HL-60 (cell line): ENCODE measurements at regions not wholly inside any gene's neighbourhood (a gene's known extent, or its start where the extent isn't known, plus 50 kb on each side); places are given as distances from the start of the nearest gene placed in this dataset.

Source experiments
- DNase-seq, 2 experiments: peaks; one replicate each; pipeline ENCODE4 v3.0.0-alpha.2; 2010 to 2020; ENCODE audit warnings: low read depth in 1 of 2, low spot score in 1 of 2
- H3K27ac ChIP-seq: fragments of 250-450 bp; sonication (Bioruptor Pico); replicated peaks from 2 replicates; pipeline ENCODE4 v1.5.1; 2020; ENCODE audit warnings: mild to moderate bottlenecking, moderate library complexity
- H3K27me3 ChIP-seq: fragments of 250-450 bp; sonication (Bioruptor Pico); 2 replicates; pipeline ENCODE4 v1.5.1; 2021; ENCODE audit warnings: mild to moderate bottlenecking, moderate library complexity; ENCODE audit not compliant: insufficient read depth, poor library complexity, severe bottlenecking
- H3K4me3 ChIP-seq: replicated peaks from 2 replicates; pipeline ENCODE4 v1.5.1; 2011; ENCODE audit warnings: mild to moderate bottlenecking, control low read depth, low read length; ENCODE audit not compliant: insufficient read depth
- GABPA ChIP-seq: IDR thresholded peaks from 2 replicates; pipeline ENCODE4 v1.6.1; 2012; ENCODE audit warnings: low read depth
- POLR2AphosphoS5 ChIP-seq: IDR thresholded peaks from 2 replicates; pipeline ENCODE4 v1.6.1; 2012; ENCODE audit warnings: low read depth
- SPI1 ChIP-seq: IDR thresholded peaks from 2 replicates; pipeline ENCODE4 v1.6.1; 2012; ENCODE audit warnings: low read depth, mild to moderate bottlenecking, borderline replicate concordance
- TF ChIP-seq, protein P1 (sequence below): IDR thresholded peaks from 2 replicates; pipeline ENCODE4 v1.6.1; 2012; ENCODE audit warnings: low read depth; ENCODE audit not compliant: insufficient replicate concordance
- TF ChIP-seq, protein P2 (sequence below): IDR thresholded peaks from one replicate; pipeline ENCODE4 v1.5.1; 2011; ENCODE audit warnings: low read length, control low read depth, inconsistent platforms; ENCODE audit not compliant: insufficient read depth

GRCh38 chr3:95215437-95215957 lies 1152.6 kb downstream of the NSUN3 start:
- TF ChIP-seq, protein P1, sequence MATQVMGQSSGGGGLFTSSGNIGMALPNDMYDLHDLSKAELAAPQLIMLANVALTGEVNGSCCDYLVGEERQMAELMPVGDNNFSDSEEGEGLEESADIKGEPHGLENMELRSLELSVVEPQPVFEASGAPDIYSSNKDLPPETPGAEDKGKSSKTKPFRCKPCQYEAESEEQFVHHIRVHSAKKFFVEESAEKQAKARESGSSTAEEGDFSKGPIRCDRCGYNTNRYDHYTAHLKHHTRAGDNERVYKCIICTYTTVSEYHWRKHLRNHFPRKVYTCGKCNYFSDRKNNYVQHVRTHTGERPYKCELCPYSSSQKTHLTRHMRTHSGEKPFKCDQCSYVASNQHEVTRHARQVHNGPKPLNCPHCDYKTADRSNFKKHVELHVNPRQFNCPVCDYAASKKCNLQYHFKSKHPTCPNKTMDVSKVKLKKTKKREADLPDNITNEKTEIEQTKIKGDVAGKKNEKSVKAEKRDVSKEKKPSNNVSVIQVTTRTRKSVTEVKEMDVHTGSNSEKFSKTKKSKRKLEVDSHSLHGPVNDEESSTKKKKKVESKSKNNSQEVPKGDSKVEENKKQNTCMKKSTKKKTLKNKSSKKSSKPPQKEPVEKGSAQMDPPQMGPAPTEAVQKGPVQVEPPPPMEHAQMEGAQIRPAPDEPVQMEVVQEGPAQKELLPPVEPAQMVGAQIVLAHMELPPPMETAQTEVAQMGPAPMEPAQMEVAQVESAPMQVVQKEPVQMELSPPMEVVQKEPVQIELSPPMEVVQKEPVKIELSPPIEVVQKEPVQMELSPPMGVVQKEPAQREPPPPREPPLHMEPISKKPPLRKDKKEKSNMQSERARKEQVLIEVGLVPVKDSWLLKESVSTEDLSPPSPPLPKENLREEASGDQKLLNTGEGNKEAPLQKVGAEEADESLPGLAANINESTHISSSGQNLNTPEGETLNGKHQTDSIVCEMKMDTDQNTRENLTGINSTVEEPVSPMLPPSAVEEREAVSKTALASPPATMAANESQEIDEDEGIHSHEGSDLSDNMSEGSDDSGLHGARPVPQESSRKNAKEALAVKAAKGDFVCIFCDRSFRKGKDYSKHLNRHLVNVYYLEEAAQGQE = no peak
- TF ChIP-seq POLR2AphosphoS5 (no peak), GABPA (no peak), SPI1 (no peak)
- TF ChIP-seq, protein P2, sequence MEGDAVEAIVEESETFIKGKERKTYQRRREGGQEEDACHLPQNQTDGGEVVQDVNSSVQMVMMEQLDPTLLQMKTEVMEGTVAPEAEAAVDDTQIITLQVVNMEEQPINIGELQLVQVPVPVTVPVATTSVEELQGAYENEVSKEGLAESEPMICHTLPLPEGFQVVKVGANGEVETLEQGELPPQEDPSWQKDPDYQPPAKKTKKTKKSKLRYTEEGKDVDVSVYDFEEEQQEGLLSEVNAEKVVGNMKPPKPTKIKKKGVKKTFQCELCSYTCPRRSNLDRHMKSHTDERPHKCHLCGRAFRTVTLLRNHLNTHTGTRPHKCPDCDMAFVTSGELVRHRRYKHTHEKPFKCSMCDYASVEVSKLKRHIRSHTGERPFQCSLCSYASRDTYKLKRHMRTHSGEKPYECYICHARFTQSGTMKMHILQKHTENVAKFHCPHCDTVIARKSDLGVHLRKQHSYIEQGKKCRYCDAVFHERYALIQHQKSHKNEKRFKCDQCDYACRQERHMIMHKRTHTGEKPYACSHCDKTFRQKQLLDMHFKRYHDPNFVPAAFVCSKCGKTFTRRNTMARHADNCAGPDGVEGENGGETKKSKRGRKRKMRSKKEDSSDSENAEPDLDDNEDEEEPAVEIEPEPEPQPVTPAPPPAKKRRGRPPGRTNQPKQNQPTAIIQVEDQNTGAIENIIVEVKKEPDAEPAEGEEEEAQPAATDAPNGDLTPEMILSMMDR = no peak
- no peak overlapping the region for H3K4me3 ChIP-seq
- no peaks in the 10 kb centered on the region for H3K27me3 ChIP-seq
- H3K27ac ChIP-seq = no peak overlapping the region
- no peak for DNase-seq

DNA sequence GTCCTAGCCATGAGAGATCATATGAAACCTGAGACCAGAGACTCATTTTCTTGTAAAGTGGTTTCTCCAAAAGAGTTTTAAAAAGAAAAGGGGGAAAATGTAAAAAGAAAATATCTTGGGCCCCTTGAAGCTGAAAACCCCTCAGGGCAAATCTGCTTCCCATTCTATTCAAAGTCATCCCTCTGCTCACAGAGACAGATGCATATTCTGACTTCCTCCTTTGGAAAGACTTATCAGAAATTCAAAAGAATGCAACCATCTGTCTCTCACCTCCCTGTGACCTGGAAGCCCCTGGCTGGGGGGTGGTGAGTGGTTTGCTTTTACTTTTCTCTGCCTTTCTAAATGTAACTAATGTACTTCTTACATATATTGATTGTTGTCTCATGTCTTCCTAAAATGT lies 1154.8 kb downstream of the NSUN3 start:
- H3K4me3 ChIP-seq = no peak overlapping the region
- no peak for DNase-seq
- H3K27me3 ChIP-seq = no peaks in the 10 kb centered on the region
- TF ChIP-seq GABPA = no peak
- TF ChIP-seq POLR2AphosphoS5 = no peak
- no peak for TF ChIP-seq SPI1
- TF ChIP-seq, protein P2 = no peak
- TF ChIP-seq, protein P1 = no peak
- H3K27ac ChIP-seq = no peak overlapping the region

- no peak for DNase-seq
- H3K4me3 ChIP-seq = no peak overlapping the region
- TF ChIP-seq, protein P1 = no peak
- TF ChIP-seq, protein P2 = no peak
- no peak for TF ChIP-seq POLR2AphosphoS5
- TF ChIP-seq SPI1 = no peak
- TF ChIP-seq GABPA = no peak
- no peak overlapping the region for H3K27ac ChIP-seq
- H3K27me3 ChIP-seq = no peaks in the 10 kb centered on the region
Measured at GRCh38 chr3:95218484-95218883, 1155.6 kb downstream of the NSUN3 start.
